Activated naive CD8-positive, alpha-beta T cell treated with anti-CD3 and anti-CD28 coated beads, Interleukin-2, amount 10 ng/mL, durations not matched to agents 7 days and 5 days (primary cell): ENCODE measurements at regions not wholly inside any gene's neighbourhood (a gene's known extent, or its start where the extent isn't known, plus 50 kb on each side); places are given as distances from the start of the nearest gene placed in this dataset.
"Not testable (repeated sequence)": the region's sequence is repeated elsewhere in the genome, so short reads cannot be mapped to it uniquely, and the experiment has no call there.

Source experiments
- ATAC-seq: fragments of 150-1000 bp; cut with Tn5 transposase; one replicate; pipeline ENCODE4 v1.10.0; 2021; ENCODE audit warnings: low read depth, moderate library complexity
- POLR2A ChIA-PET: fragments of 350-600 bp; sonication (Branson Sonifier 250); formaldehyde crosslinking; loops from one replicate; lab custom pipeline; 2021; ENCODE audit warnings: antibody characterized with exemption; lab: Charles Lee
- DNase-seq: peaks from one replicate; pipeline ENCODE4 v3.0.0; 2021
- H3K27ac Mint-ChIP-seq: one replicate; pipeline ENCODE4 v1.8.0; 2022; ENCODE audit warnings: mild to moderate bottlenecking, mixed read lengths
- H3K27me3 Mint-ChIP-seq: one replicate; pipeline ENCODE4 v1.8.0; 2022; ENCODE audit warnings: mild to moderate bottlenecking, moderate library complexity, mixed read lengths
- H3K36me3 Mint-ChIP-seq: one replicate; pipeline ENCODE4 v1.8.0; 2021; ENCODE audit warnings: mild to moderate bottlenecking, mixed read lengths
- H3K4me1 Mint-ChIP-seq: one replicate; pipeline ENCODE4 v1.8.0; 2021; ENCODE audit warnings: mixed read lengths
- H3K4me3 Mint-ChIP-seq: one replicate; pipeline ENCODE4 v1.8.0; 2022; ENCODE audit warnings: mild to moderate bottlenecking, moderate library complexity, mixed read lengths
- H3K9me3 Mint-ChIP-seq: one replicate; pipeline ENCODE4 v1.8.0; 2021; ENCODE audit warnings: mixed read lengths

DNA sequence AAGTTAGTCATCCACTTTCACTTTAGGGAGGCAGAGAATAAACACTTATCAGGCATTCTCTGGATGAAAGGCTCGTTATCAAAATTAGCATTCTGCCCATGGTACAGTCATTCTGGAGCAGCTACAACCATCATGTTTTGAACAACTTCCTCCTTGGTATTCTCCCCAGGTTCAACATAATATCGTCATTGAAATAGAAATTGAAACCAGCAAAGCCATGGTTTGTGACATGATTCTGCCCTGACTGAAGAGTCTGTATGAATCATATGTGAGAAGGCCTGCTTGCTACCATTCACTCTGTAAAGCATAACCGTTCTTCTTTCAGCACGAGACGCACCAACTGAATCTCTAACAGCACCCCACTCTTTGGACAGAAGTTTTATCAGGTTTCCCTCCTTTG, 127.5 kb upstream of the RADX start:
- Mint-ChIP-seq H3K9me3 (no peaks in the 10 kb centered on the region), H3K27me3 (peaks cover 3% of the 10 kb centered on the region), H3K4me1 (peaks cover 11% of the 10 kb centered on the region), H3K36me3 (no peaks in the 10 kb centered on the region), H3K4me3 (peak overlapping the region; percentile 69), H3K27ac (peak overlapping the region; percentile 88)
- POLR2A ChIA-PET = no interaction called here
- ATAC-seq (peak; percentile 96), DNase-seq (no peak)

GRCh38 chrX:106493210-106493816, 118.5 kb upstream of the RADX start:
- H3K4me3 Mint-ChIP-seq, DNase-seq, H3K27ac Mint-ChIP-seq, ATAC-seq, POLR2A ChIA-PET, H3K36me3 Mint-ChIP-seq, H3K27me3 Mint-ChIP-seq, H3K9me3 Mint-ChIP-seq, H3K4me1 Mint-ChIP-seq: not testable (repeated sequence)

DNA sequence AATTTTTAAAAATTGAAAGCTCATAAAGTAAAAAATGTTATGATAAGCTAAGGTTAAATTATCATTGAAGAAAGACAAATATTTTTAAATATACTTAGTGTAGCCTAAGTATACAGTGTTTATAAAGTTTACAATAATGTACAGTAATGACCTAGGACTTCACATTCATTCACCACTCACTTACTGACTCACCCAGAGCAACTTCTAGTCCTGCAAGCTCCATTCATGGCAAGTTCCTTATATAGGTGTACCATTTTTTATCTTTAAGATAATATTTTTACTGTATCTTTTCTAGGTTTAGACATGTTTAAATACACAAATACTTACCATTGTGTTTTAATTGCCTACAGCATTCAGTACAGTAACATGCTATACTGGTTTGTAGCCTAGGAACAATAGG, 112.3 kb upstream of the RADX start:
- Mint-ChIP-seq H3K9me3 (no peaks in the 10 kb centered on the region), H3K4me1 (peaks cover 2% of the 10 kb centered on the region), H3K27ac (no peak overlapping the region), H3K4me3 (no peak overlapping the region), H3K27me3 (peaks cover 2% of the 10 kb centered on the region), H3K36me3 (peaks cover 2% of the 10 kb centered on the region)
- ATAC-seq = no peak
- POLR2A ChIA-PET = no interaction called here
- no peak for DNase-seq

DNA sequence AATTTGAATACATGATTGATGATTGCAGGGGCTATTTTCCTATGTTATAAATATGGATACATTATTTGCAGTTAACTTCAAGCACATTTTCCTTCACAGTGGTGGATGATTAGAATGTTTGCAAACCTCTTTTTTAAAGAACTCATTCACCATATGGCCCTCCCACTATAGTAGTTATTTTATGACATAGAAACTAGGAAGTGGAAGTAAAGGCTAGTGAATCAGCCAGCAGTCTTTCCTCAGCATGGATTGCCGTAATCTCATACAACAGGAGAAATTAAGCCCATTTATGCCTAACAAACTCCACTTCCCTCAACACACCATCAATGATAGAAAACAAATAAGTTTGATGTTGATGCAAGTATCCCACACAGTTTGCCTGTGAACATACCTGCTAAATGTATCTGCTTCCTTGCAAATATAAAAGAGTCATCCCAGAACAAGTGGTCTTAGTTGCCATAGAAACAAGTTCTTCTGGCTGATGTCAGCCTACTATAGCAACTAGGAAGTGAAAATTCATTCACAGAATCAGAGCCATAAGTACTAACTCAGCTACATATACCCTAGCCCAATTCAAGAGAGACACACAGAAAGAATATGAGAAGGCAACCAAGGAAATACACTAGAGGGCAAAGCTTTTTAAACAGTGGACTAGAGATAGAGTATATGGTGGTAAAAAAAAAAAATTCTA, 100.9 kb upstream of the RADX start:
- POLR2A ChIA-PET = no interaction called here
- Mint-ChIP-seq H3K36me3 (no peaks in the 10 kb centered on the region), H3K4me3 (no peak overlapping the region), H3K9me3 (no peaks in the 10 kb centered on the region), H3K4me1 (peaks cover 4% of the 10 kb centered on the region), H3K27me3 (no peaks in the 10 kb centered on the region), H3K27ac (no peak overlapping the region)
- no peak for DNase-seq
- ATAC-seq = no peak
